NCI-H187 (cell line): ENCODE measurements at regions not wholly inside any gene's neighbourhood (a gene's known extent, or its start where the extent isn't known, plus 50 kb on each side); places are given as distances from the start of the nearest gene placed in this dataset.

Source experiments
- DNase-seq, 2 experiments: peaks; one replicate each; lab custom pipeline; 2025; lab: John Stamatoyannopoulos, UW

DNA sequence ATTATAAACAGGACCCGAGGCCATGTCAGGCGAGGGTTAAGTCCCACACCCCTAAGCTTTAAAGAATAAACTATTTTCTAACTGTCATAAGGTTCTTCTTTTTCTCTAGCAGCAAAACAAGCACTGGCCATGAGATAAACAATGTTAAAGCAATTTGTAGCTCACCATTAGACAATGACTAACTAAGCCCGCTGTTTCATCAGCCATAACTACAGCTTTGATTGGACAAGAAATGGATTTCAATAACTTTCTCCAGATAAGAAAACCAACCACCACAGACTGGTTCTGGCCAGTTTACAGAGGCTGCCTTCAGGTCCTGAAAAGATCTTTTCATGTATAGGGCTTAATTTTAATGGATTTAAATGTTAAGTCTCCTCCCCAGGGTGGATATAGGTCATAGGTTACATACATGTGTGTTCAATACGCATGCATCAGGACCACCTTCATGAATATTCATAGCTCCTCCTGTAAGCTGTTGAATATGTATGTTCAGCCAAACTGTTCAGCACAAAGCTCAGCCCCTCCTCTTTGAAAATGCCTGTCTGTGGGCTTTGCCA, 108.7 kb upstream of the RAB6C start:
- DNase-seq, result no peak

DNA sequence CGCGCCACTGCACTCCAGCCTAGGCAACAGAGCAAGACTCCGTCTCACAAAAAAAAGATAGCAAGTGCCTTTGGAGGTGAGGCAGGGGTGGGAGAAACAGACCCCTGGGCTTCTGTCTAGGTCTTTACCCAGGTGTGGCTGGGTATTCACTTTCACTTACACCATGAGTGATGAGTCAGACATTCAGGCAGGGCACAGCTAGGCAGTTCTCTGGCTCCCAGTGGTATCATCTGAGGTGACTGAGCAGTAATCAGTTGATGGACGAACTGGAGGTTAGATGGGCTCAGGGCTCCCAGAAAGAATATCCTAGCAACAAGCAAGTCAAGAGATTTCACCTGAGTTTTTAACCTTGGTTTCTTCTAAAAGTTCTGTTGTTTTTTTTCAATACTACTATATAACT, 107.0 kb upstream of the RAB6C start:
- no peak for DNase-seq

DNA sequence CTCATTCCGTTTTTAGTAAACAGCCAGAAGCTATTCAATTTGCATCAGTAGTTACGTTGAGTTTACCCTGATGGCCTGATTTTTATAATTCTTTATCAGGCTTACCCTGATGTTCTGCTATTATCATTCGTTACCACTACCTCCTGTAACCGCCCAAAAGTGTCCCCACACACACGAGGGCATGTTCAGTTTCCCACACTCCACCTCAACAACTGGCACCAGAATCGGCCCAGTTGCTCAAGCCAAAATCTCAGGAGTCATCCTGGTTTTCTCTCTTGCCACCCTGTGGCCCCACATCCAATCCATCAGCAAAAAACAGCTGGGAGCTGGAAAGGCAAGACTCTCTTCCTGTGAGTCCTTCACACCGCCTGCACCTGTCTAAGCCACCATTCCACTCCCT, 102.9 kb upstream of the RAB6C start:
- no peak for DNase-seq

DNA sequence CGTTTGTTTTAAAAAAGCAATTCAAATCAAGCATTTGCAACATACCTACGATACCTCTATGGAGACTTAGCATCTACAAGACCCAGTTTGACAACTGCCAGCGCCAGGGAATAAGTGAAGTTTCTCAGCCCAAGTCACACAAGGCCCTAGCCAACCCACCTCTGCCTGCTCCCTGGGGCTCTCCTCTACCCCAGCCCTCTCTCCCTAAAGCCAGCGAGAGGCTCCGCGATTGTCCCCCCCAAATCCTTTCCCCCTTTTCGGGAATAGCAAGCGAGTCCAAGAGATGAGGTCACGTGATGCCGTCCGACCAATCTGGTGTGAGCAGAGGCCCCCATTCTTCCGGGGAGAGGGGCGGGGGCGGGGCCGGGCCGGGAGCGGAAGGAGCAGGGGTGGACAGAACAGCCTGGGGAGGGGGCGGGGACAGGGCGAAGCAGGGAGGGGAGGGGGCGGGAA, 102.2 kb upstream of the RAB6C start:
- DNase-seq, result peak; percentile 32 to 80

DNA sequence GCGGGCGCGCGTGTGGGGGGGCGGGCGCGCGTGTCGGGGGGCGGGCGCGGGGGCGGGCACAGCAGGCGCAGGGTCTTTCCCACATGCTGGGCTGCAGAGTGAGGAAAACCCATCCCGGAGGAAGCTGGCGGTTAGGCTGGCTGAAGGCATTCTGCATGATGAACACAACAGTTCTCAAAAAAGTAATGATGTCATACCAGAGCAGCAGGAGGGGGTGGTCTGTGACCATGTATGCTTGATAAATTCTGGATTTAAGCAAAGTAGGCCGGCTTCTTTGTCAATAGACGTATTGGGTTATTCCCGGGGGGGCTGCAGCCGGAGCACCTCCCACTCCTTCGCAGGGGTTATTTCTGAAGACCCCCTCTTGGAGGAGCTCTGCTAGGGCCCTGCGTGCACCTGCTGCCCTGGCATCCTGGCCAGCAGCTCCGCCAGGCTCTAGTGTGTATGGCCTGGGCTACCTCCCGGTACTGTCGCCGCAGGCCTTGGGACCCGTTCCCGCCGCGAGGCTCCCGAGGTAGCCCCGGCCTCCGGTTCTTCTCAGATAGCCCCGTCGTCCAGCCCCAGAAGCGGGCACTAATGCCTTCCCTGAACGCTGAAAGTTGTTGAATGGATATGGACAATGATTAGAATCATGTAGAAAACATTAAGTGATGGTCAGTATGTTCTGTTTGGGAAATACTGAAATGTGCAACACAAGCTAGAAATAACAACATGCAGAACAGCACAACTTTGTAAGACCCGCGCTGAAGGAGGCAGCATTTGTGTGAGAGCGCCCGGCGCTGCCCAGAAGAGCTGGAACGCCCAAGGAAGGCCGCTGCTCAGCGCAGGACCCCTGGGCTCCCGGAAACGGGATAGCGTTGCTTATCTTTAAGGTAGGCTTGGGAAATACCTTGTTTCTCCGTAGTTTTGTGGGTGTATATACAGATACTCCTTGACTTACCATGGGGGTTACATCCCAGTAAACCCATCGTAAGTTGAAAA, 101.4 kb upstream of the RAB6C start:
- peak in 1 of 2 experiments; percentile 3 for DNase-seq

DNA sequence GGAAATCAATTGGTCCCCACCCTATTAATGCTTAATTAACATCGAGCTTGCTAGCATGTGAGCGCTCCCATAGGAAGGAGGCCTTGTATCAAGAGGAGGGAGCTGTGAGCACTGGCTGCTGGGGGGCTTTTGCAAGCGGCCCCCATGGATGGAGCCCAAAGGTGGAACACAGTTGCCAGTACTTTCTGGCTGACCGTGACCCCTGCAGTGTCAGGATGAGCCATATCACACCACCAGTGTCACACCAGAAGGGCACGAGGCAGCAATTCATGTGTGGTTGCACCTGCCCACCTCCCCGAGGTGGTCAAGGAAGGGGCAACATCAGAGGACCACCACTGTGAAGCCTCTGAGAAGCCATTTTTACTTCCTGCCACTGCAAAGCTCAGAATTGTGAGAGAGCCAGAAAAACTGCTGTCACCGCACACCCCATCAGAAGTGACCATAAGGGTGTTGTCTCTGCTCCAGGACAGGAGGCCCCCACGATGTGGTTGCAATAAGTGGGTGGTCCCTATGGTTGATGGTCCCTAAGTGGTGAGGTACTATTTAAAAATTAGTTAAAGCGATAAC, 99.8 kb upstream of the RAB6C start:
- DNase-seq, result no peak

DNA sequence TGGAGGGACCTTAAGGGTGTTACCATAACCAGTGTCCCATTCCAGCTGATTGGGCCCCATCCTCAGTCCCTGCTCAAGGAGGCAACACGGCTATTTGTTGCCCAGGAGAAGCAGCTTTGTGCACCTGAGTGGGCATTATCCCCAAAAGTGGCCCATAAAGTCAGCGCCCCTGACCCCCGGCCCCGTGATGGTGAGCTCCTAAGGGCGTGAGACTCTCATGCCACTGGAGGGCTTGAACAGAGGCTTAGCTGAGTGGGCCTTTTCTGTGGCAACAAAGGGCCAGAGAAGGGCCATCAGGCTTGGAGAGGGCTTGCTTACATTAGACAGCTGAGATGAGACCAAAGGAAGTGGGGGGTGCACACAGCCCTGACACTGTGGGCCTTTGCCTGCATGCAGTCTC, 99.2 kb upstream of the RAB6C start:
- DNase-seq, result no peak

DNA sequence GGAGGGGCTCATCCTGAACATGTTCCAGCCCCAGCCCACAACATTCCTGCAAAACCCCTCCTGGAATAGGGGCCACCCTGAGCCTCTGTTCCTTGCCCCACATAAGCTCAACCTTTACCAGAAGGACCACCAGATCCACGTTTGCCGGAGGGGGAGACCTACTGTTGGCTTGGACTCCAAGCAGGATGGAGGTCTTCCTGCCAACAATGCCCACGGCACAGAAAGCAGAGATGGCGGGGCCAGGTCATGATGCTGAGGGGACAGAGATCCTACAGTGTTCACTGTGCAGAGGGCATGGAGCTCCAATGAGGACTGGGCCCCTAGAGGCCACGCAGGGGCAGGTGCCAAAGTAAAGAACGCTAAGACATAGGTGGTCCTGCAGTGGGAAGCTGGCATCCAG, 98.5 kb upstream of the RAB6C start:
- DNase-seq, result no peak

DNA sequence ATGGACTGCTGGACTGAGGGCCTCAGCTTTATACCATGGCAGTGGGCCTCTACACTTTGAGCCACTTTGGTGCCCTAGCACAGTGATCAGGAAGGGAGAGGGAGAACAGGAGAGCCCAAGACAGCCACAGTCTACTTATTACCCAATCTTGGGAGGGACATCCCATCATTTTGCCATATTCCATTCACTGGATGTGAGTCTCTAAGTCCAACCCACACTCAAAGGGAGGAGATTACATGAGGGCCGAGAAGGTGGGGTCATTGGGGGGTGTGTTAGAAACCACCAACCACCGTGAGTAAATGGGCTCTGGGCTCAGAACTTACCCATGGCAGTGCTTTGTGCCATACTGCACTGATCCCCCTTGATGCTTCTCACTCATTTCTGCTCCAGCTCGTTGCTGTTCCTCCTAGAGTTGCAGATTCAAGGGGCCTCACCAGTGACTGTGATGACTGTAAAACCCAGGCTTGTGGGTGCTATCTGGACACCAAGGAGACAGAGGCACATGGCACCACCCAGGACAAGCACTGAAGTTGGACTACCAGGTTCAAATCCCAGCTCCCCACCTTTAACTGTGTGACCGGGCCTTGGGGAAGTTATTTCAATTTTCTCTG, 97.6 kb upstream of the RAB6C start:
- DNase-seq, result no peak

DNA sequence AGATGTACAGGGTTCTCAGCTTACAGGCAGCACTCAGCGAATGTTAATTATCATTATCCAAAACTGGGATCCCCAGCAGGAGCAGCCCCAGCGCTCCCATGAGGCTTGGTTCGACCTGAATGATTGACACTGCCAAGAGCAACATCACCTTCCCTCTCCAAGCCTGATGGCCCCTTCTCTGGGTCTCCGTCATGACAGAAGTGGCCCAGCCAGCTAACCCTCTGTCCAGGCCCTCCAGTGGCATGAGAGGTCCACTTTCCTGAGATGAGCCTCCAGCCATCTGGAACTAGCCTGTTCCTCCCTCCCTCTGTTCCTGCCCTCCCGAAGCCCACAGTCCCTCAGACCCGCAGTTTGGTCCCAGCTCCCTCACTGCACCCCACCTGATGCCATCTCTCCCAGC, 97.0 kb upstream of the RAB6C start:
- no peak for DNase-seq

DNA sequence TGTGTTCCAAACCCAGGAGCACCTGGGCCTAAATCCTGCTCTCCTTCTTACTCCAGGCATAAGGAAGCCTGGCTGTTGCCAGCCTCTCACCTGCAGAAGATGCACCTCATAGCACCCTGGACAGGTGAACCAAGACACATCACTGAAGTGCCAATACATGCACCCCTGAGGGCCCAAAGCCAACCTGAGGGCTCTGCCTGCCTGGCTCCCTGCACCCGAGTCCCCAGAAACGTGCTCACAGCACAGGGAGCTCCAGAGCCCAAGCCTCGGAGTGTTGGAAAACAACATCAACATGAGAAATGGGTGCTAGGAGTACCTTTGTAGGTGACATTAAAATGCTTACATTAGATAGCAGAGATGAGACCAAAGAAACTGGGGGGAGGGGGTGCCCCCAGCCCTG, 96.3 kb upstream of the RAB6C start:
- no peak for DNase-seq

DNA sequence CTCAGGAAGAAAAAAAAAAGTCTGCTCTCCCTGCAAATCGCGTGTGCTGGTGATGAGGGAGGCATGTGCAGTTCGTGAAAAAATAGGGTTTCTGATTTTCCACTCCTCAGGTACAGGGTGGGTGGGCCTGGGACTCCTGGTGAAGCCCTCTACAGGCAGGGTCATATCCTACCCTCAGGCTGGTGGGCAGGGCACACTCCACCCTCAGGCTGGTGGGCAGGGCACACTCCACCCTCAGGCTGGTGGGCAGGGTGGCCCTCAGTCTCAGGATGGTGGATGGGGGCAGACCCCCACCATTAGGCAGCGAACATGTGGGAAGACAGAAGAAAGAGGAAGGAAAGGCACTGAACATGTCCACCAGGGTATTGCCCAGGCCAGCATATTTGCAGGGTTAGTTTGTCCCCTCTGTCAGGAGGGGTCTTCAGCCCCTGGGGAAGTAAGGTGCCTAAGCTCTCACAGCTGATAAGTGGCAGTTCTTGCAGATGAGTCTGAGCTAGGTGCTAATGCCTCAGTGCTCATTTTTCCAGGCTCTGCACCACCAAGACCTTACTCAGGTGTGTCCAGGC, 95.2 kb upstream of the RAB6C start:
- DNase-seq, result no peak

DNA sequence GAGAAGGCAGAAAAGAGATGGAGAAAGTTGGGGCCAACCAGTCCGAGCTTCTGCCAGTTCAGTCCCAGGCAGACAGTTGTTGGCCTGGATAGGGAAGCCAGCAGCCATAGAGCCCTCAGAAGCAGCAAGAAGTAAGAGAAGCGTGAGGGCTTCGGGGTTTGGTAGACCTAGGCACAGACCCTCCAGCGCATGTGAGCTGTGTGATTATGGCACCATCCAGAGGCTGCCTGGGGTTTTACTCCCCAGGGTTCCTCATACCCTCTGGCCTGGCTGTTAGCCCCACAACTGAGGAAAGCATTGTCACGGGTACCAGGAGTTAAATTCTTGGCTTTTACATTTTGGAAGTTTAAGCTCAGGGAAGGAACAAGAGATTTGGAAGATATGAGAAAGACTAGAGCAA, 93.7 kb upstream of the RAB6C start:
- no peak for DNase-seq

DNA sequence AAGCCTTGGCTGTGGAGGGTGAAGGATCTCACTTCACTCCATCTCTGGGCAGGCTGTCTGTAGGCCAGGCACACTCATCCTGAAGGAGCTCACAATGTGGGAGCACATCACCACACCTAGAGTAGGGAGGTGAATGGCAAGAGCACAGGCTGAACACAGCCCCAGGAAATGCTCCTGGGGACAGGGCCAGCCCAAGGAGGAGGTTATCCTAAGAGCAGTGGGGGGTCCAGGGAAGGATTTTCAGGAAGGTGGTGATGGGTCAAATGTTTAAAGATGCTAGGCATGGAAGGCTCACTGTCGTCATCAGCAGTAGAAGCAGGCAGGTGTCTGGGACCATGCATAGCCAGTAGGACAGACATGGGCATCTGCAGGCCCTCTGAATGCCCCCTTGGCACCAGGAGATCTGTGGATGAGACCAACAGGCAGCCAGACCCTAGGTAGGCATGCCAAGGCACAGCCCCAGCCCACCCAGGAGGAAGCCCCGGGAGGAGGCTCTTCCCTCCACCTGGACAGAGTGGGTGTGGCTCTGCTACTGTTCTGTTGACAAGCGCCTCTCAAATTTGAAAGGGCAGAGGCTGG, 91.7 kb upstream of the RAB6C start:
- no peak for DNase-seq

DNA sequence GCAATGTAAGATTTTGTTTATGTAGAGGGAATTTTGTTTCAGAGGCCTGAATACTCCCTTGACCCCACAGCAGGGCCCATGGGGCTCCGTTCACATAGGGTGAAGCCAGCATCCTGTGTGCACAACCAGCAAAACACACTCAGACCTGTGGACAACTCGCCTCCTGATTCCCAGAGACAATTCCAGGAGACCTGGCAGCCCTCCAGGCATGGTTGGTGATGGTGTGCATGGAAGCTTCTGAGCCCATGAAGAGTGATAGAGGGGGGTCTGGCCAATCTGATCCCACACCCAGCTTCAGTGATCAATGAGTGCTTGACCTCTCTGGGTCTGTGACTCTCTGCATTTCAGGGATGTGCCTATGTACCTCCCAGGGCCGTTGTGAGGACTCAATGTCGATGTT, 91.0 kb upstream of the RAB6C start:
- DNase-seq, result no peak

DNA sequence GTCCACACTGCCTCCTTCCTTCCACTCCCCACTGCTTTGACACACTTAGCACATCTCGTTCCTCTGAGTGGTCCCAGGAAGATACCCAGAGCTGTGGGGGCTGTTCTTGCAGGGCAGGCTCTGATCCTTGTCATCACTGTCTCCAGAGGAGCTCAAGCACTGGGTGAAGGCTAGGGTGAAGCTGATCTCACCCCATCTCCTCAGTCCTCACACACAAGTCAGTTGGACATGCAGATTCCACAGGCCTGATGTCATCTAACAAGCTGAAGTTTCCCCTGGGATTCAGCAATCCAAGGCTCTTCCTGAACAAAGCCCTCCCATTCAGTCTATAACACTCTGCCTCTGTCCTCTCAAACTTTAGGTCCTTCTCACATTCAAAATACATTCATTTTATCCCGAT, 90.6 kb upstream of the RAB6C start:
- no peak for DNase-seq

DNA sequence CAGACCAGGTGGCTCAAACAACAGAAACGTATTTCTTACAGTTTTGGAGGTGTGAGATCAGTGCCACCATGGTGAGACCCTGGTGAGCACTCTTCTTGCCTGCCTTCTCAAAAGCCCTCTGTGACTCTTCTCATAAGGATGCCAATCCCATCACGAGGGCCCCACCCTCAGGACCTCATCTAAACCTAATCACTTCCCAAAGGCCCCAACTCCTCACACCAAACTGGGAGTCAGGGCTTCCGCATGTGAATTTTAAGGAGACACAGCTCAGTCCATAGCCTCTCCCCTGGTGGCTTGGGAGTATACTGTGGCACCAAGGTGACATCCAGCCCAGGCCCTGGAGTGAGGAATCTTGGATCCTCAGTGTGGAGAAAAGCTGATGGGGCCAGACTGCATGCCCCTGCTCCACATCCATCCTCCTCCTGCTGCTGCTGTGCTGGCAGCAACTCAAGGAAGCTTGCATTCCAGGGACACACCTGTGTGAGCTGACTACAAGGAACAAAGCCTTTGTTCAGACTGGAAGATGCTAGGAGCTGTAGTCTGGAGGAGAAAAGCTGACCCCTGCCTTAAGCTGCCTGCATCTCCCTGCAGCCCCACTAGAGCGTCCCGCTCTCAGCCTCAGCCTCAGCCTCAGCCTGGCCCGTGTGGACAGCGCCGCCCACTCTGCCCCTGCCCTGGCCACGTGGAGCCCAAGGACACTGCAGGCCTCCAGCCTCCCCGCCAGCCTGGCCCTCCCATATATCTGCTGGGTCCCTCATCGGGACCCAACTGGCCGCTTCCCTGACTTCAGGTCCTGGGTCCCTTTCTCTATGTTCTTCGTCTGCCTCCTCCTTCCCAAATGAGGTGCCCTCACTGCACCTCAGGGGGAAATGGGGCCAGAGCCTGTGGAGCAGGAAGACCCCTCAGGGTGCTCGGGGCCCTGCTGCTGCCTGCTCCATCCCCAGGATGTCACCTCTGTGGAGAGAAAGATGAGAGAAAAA, 87.8 kb upstream of the RAB6C start:
- DNase-seq, result no peak

DNA sequence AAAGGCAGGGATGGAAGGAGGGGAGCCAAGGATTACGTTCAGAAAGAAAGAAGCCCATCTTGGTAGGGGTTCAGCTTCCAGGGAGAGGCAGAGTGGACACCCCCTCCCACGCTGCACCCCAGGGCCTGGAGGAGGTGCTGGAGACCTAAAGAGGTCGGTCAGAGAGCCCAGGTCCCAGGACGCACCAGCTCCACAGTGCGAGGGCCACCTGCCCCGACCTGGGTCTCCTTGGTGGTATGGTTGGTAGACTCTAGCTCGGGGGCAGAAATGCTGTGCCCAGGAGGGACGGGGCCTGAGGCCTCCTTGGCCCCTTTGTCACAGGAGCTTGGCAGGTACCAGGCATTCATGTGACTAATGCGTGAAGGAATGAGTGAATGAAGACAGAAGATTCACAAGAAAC, 87.1 kb upstream of the RAB6C start:
- DNase-seq, result no peak

DNA sequence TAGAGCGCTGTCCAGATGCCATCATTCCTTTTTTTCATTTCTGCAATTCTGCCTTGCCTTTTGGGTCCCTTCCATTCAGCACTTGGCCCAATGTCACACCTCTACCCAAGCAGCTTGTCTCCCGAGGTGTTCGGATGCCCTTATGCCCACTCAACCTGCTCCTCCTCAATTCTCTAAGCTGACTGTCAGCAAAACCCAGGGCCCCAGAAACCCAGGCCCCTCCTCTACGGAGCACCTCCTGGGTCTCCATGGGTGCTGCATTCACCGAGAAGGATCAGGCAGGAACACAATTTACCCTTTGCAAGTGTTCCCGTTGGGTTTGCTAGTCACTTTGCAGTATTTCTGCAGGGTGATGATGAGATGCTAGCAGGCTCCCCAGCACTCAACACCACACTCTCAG, 86.7 kb upstream of the RAB6C start:
- no peak for DNase-seq

DNA sequence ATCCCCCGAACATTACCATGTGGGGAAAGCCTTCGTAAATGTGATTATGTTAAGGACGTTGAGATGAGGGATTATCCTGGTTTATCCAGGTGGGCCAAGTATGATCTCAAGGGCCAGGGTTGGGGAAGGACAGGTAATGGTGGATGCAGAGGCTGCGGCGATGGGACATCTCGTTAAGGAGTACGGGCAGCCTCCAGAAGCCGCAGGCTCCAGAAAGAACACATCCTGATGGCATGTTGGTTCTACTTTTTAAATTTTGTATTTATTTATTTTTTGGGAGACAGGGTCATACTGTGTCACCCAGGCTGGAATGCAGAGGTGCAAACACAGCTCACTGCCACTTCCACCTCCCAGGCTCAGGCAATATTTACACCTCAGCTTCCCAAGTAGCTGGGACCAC, 86.2 kb upstream of the RAB6C start:
- no peak for DNase-seq

DNA sequence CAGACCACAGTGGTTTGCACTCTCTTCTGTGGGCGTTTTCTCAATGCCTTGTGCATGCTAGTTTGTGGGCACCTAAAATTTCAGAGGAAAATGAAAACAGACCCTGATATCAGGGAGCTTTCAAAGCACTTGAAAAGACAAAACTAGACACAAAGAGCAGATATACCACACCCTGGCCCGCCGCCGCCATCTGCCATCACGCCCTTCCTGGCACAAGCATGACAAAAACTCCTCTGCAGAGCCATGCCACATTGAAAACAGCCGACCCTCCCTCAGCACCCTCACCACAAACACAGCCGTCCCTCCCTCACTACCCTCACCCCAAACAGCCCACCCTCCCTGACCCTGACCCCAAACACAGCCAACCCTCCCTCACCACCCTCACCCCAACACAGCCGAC, 84.8 kb upstream of the RAB6C start:
- DNase-seq, result no peak
